NCI-H526 (cell line): ENCODE measurements at regions not wholly inside any gene's neighbourhood (a gene's known extent, or its start where the extent isn't known, plus 50 kb on each side); places are given as distances from the start of the nearest gene placed in this dataset.

Source experiments
- DNase-seq, 2 experiments: peaks; one replicate each; lab custom pipeline; 2025; lab: John Stamatoyannopoulos, UW

DNA sequence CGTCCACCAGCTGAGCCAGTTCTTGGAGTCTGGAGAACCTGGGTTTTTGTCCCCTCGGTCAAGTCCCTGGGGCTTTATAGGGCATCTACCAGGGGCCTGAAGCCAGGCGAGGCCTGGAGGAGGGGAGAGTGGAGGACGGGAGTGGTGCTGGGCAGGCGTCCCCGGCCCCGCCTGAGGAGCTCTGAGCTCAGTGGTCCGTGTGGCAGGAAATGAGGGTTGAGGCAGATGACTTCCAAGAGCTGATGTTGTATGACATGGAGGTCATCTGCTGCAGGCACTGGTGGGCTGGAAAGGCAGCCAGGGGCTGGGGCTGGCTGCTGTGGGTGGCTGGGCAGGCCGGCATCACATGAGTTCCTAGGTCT lies 118.5 kb upstream of the HS6ST1 start:
- DNase-seq = no peak

DNA sequence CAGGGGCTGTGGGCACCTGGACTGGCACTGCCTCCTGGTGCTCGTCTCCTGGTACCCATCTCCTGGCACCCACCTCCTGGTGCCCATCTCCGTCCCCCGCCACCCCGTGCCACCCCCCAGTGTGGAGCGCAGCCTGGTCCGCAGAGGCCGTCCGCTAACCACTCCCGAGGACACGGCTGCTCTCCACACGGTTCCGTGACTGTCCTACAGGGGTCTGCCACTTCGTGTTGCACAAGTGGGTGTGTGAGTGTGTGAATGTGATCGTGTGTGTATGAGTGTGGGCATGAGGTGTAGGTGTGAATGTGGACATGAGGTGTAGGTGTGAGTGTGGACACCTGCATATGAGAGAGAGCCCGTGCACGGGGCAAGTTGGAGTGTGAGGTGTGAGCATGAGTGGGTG lies 119.4 kb upstream of the HS6ST1 start:
- no peak for DNase-seq

DNA sequence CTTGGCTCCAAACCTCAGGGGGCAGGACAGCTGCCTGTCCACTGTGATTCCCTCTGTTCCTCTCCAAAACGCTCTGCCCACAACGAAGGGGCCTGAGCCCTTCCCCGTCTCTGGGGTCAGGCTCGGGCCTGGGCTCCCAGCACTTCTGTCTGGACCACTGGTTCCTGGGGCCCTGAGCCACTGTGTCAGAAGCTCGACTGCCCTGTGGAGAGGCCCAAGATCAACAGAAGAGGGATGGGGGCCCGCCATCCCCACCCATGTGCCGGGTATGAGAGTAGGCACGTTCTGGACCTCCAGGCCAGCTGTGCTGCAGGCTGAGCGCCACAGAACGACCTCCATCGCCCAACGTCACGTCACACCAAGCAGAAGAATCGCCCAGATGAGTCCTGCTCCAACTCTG lies 119.9 kb upstream of the HS6ST1 start:
- no peak for DNase-seq

DNA sequence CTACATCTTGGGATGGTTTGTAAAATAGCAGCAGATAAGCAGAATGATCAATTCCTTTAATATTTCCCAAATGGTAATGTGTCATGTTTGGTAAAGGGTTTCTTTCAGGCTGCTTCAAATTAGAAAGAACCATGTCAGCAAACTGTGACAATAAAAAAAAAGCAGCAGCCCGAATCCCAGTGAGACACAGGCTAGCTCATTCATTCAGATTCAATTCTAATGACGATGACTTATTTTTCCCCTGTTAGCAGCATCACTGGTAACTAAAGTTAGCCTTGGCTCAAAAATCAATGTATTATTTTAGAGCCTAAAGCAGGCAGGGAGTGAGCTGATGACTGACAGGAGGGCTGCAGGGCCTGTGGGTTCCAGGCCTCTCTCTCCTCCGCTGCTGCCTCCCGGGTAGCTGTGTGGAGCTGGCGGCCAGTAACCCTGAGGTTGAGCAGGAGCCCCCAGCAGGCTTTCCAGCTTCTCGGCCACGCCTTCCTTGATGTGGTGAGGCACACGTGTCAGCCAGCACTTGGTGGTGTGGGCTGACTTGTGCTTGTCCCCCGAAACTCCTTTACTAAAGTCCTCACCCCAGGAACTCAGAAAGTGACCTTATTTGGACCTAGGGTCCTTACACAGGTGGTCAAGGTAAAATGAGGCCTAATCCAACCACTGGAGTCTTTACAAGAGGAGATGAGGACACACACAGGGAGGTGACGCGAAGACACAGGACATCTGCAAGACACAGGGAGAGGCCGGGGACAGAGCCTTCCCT lies 120.5 kb upstream of the HS6ST1 start:
- no peak for DNase-seq

DNA sequence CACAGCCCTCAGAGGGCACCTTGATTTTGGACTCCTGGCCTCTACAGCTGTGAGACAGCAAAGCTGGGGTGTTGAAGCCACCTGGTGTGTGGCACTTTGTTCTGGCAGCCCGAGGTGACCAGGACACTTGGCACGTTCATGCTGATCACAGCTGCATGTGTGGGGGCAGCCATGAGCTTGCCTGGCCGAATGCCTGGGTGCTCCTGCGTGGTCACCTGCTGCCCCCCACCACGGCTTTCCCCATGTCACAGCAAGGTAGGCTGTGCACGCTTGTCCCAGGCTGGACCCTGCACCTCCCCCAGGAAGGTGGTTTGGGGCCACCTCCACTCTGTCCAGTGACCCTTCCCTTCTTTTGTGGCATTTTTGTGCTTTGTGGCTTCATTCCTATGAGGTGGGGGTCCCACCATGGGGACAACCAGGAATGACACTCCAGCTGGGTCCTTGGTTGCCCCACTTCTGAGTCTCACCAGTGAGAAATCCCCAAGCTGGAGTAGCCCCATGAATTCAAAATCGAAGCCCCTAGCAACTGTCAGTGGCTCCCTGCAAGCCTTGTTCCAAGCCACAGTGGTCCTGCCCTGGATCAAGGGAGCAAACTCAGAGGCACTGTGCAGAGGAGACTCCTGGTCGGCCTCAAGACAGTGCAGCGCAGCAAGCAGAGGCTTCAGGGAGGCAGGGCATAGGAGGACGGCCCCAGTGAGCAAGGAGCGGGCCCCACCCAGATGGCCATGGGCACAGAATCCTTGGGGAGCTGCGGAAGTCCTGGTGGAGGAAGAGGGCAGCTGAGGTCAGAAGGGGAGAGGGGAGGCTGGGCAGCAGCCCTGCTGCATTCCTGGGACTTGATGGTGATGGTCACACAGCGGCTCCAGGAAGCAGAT lies 121.4 kb upstream of the HS6ST1 start:
- no peak for DNase-seq

DNA sequence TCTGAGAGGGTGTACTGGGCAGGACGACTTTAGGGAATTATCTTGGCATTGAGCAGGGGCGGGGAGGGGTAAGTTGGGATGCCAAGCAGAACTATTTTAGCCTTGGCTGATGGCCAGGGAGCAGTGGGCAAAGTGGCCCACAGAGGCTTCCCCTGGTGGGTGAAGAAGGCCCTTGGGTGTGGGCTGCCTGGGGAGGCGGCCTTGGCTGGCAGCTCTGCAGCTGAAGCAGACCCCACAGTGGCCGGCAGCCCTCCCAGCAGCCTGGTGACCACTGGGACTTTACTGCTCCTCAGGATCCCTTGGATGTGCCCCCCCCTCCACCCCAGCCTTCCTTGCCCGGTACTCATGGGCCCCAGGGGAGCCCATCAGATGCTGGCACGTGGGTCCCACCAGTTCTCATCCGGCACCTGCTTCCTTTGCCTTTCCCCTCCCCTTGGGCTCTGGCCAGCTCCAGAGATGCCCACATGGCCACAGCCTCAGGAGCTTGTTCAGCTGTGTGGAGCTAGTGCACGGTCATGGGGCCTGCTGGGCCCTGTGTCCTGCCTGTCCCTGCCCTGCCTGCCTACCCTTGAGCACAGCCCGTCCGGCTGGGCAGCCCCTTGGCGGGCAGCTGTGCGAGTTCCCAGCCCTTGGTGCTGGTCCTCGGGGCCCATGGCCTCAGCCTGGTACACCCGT lies 122.1 kb upstream of the HS6ST1 start:
- no peak for DNase-seq

DNA sequence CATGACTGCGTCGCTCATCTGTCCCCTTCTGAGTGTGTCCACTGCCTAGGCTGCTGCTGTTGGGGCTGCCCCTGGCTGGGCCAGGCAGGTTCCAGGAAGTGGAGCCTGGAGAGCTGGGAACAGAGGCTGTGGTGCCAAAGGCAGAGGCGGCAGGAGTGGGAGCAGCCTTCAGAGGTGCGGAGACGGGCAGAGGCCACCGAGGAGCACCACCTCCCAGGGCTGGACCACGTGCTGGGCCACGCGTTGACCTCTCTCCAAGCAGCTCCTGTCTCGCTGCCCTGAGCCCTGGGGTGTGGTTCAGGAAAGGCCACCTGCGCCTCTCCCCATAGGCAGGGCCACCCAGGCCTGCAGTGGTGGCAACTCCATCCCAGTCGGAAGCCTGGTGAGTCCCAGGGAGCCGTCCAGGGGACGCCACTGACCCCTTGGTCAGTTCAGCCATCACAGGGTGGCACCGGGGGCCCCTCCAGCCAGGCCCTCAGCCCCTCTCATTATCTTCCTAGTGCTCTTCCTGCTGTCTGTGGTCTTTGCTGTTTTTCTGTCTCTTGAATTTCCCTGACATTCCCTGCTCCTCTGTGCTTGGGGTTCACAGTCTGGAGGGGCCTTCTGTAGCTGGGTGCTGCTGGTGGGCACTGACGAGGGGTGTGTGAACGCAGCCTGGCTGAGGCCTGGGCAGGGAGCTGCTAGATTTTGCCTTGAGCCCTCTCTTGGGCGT lies 122.8 kb upstream of the HS6ST1 start:
- no peak for DNase-seq

DNA sequence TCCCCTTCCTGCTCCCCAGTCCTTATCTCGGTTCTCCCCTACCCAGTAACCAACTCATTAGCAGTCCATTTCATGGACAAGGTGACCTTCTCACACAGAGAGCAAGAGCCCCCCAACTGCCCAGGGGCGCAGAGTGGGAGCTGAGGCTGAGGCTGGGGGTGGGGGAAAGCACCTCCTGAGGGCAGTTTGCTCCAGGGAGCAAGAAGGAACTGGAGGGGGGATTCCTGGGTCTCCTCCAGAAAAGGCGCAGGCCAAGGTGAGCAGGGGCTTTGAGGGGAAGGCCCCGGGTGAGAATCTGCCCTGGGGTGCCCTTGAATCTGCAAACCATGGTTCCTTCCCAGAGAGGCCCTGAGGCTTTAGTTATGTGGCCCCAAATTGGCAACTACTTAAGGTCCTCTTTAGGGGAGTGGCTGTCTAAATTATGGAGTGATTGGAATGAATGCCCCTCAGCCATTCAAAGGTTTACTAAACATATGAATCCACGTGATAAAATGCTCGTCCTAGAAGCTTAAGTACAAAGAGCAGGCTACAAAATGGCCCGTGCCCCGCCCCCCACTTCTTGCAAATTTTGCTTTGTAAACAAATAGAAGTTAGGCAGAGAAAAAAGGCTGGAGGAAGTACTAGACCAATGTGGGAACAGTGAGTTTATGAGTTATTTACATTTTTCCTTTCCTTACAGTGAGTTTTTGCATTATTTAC lies 123.5 kb upstream of the HS6ST1 start:
- DNase-seq = peak; percentile 76 to 82

DNA sequence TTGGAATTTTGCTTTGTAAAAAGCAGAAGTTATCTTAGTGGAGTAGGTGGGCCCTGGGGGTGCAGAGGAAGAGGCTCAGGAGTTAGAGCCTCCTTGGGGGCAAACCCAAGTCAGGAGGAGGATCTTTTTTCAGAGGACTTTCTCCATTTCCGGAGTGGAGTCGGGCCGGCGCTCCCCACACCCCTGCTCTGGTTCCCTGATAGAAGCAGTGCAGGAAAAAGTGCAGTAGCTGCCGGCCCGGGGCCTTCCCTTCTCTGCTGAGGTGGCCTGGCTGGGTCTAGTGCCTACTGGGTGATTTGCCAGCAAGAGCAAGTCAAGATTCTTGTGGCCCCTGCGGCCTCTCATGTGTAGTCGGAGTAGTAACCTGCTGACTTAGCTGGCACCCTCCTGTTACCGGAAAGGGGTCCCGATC lies 124.2 kb upstream of the HS6ST1 start:
- no peak for DNase-seq

DNA sequence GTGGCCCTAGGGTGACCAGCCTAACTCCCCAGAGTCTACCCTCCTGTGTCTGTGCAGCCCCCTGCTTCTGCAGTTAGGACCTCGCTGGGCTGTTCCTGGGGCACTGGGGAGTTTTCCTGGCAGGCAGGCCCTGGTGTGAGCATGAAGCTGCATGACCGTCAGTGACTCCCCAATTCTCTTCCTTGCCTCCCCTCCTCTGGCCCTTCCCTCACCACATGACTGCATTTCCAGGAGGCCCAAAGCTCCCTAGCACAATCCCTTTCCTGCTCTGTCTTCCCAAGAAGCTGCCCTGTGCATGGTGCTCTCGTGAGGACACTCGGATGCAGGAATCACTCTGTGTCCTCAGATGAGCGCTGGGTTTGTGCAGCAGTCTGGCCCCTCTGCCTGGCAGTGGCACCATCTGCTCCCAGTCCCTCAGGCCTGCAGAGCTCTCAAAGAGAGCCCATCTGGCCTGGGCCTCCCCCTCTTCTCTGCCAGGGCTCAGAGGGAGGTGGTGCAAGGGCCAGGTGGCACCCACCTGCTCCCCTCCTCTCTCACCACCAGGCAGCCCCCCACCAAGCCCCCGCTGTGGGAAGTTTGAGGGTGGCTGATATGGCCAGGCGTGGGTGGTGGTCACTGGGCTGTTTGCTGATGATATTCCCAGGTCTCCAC lies 125.6 kb upstream of the HS6ST1 start:
- DNase-seq = no peak

DNA sequence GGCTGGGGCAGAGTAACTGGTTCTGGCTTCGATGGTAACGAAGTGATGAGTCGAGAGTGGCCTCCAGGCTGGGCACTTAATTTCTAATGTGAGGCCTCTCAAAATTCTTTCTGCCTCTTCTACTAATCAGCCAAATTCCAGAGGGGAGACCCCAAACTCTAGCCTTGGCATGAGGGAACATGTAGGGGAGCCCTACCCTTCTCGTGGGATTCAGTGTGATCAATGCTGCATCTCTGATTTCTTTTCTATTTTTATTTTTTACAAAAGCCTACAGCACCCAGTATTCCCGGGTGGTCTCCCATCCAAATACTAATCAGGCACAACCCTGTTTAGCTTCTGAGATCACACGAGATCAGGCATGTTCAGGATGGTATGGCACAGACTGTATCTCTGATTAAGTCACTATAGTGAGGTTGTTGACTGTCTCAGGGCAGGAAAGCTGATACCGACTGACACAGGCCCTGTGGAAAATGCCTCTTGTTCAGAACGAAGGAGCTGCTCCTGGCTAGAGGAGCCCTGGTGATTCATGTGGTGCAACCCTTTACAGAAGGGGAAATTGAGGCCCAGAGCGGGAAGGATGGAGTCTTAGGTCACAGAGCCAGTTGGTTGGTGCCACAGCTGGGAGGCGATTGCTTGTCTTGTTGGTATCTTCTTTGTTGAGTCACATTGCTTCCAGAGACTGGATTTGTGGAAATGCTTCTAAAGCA lies 126.3 kb upstream of the HS6ST1 start:
- no peak for DNase-seq

DNA sequence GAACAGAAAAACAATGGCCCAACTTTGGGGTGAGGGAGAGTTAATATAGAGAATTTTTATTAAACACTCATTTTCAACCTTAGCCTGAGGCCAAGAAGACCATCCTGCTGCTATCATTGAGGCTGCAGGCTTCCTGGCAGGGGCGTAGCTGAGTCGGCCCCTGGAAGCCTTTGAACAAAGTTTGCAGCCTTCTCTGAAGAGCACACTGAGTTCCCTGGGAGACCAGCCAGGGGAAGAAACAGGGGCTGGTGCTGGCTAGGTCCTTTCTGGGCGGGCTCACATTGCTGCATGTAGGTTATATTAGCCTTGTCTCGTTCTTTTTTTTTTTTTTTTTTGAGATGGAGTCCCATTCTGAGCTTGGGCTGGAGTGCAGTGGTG lies 126.8 kb upstream of the HS6ST1 start:
- DNase-seq = no peak

DNA sequence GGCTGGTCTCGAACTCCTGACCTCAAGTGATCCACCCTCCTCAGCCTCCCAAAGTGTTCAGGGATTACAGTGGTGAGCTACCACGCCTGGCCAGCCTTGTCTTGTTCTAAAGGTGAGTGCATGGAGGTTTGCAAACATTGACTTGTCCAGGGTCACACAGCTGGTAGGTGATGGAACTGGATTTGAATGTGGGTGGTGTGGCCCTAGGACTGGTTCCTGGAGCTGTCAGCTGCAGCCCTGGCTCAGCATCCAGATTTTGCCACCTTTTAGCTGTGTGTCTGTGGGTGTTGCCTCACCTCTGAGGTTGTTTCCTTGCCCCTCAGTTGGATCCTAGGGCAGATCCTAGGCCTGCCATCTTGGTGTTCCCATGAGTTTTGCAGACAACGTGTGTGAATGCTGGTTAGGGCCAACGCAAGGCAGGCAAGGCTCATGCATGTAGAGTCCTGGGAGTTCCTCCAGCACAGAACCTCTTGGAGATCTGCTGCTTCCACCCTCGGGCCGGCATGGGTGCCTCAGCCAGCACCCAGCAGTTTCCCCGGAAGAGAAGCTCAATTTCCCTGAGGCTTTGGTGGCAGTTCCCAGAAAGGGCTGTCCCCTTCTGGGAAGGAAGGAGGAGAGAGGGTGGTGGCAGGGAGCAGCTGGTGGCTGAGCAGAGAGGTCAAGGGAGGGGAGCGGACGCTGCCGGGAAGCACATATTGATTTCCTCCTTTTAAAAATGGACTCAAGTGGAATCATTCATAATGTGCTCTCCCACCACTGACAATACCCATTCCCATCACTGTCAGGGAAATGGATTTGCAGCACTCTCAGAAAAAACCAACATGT lies 127.6 kb upstream of the HS6ST1 start:
- no peak for DNase-seq

DNA sequence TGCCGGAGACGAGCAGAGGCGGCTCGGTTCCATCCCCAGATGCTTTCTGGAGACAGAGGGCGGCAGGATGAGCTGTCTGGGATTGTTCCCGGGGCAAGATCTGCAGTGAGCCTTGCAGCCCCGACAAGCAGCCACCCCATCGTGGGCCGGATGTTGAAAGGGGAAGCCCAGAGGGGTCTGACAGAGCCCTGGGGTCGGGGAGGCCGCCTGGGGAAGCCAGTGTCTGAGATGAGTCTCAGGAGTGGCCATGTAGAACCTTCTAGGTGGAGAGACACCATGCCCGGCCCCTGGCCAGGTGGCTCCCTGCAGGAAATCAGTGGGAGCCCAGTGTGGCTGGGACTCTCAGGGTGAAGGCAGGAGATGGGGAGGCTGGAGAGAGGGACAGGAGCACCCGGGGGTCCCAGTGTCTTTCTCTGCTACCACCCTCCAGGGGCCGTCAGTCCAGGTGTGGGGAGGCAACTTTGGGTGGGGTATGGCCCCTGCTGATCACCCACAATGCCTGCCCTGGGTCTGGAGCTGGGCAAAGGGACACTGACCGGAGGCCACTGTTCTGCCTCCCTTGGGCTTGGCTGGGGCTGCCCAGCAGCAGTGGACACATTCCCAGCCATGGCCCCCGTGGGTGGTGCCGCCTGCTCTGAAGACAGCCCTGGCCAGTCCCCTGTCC lies 128.3 kb upstream of the HS6ST1 start:
- DNase-seq = no peak

DNA sequence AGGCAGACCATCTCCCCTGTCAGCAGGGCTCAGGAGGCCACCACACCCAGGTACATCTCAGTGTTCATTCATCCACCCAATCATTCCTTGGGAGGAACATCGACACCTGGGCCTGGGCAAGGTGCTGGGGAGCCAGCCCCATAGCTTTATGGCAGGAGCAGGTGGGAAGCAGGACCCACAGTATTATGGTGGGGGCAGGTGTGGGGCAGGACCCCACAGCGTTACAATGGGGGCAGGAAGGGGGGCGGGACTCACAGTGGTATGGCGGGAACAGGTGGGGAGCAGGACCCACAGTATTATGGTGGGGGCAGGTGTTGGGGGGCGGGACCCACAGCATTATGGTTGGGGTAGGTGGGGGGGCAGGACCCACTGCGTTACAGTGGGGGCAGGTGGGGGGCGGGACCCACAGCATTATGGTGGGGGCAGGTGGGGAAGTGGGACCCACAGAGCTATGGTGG lies 128.9 kb upstream of the HS6ST1 start:
- DNase-seq = no peak

DNA sequence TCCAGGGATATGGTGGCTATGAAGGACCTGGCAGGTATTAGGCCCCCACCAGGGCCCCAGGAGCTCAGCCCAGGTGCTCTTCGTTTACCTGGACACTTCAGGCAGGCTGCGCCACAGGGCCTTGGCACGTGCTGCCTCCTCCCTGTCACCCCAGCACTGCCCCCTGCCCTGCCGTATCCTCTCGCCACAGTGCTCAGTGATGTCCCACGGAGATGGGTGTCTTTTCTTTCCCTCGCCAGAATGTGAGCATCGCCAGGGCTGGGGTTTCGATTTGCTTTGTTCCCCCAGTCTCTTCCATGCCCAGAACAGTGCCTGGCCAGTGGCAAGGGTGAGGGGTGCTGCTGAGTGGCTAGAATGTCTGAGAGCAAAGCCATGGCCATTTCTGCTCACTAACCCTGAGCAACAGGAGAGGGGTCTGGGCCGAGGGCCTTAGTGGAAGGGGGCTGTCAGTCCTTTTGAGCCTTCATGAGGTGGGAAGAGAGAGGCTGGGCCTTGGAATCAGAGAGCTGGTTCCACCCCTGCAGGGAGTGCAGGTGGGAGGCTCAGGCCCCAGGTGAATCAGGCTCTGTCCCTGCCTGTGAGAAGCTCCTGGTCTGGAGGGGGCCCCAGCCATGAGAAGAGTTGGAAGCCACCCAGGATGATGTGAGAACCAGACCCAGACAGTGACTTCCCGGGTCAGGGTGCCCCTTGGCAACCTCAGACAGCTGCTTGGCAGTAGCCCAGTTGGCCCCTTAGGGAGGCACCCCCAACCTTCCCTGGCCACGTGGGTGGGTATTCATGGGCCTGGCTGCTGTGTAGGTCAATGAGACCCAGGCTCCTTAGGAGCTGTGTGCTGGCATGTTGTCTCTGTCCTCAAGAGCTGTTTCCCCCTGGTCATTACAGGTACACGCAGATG lies 129.9 kb upstream of the HS6ST1 start:
- no peak for DNase-seq

DNA sequence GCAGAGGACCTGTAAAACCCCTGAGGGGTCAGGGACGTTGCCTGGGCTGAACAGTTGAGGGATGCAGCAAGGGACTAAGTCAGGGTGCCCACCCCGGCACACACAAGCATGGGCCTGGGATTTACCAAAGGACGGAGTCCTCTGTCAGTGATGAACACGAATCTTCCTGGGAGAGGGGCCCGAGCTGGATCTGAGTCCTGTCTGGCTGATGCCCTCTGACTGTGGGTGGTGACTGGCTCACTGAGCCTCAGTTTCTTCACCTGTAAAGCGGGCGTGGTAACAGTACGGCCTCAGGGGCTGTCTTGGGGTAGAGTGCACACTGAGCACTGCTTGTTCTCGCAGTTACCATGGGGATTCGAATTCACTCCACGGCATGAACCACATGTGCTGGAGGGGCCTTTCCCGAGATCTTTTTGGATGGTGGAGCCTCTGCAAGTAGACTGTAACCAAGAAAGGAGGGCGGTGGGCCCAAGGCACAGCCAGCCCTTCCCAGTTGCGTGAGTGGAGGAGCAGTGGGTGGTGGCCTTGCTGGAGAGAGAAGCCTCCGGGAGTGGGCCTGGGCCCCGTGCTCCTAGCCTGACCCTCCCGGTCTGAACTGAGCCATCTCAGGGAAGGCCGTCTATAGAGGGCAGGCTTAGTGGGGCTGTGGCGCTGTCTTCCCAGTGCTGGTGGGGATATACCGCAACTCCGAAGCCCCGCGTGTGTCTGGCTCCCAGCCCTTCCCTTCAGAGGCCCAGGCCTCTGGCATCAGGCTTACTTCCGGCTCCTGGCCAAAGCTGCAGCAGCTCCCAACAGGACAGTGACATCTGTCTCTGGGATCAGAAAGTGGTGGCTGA lies 130.8 kb upstream of the HS6ST1 start:
- DNase-seq = no peak
